GM12892 (cell line): ENCODE measurements at regions not wholly inside any gene's neighbourhood (a gene's known extent, or its start where the extent isn't known, plus 50 kb on each side); places are given as distances from the start of the nearest gene placed in this dataset.

ENCODE experiments used
- DNase-seq: peaks from one replicate; pipeline ENCODE4 v3.0.0; 2011; ENCODE audit not compliant: insufficient read length
- FAIRE-seq: peaks from 2 replicates; lab custom pipeline; 2011; peaks lifted over from hg19 to GRCh38; lab: Jason Lieb, UNC
- POLR2A ChIP-seq: IDR thresholded peaks from 2 replicates; pipeline ENCODE4 v1.6.1; 2011; ENCODE audit warnings: low read depth, low read length, control low read depth
- POLR2AphosphoS5 ChIP-seq: IDR thresholded peaks from 2 replicates; pipeline ENCODE4 v1.6.1; 2011; ENCODE audit warnings: low read depth, low read length, control low read depth
- TAF1 ChIP-seq: IDR thresholded peaks from 2 replicates; pipeline ENCODE4 v1.6.1; 2011; ENCODE audit warnings: low read depth, mild to moderate bottlenecking, control low read depth, low read length, borderline replicate concordance

GRCh38 chr2:220033546-220033945, 406.1 kb downstream of the SLC4A3 start:
- DNase-seq (no peak), FAIRE-seq (no peak)
- no peak for TF ChIP-seq POLR2AphosphoS5
- TF ChIP-seq TAF1, result no peak
- no peak for TF ChIP-seq POLR2A

GRCh38 chr2:220034426-220035130, 407.1 kb downstream of the SLC4A3 start:
- FAIRE-seq, result no peak
- DNase-seq, result no peak
- TF ChIP-seq POLR2AphosphoS5, result no peak

- FAIRE-seq (no peak), DNase-seq (no peak)
- TF ChIP-seq POLR2A, result no peak
- no peak for TF ChIP-seq TAF1
- TF ChIP-seq POLR2AphosphoS5, result no peak
Observed at GRCh38 chr2:220036431-220036830, 409.0 kb downstream of the SLC4A3 start.

- no peak for DNase-seq
- FAIRE-seq, result no peak
Observed at GRCh38 chr2:220040346-220040745, 412.9 kb downstream of the SLC4A3 start.

GRCh38 chr2:220041447-220041846, 414.0 kb downstream of the SLC4A3 start:
- DNase-seq, result no peak
- TF ChIP-seq POLR2AphosphoS5 (no peak), TAF1 (no peak), POLR2A (no peak)
- FAIRE-seq, result no peak

More at GRCh38 chr2:220040346-220040745, 412.9 kb downstream of the SLC4A3 start:
- TF ChIP-seq TAF1 (no peak), POLR2AphosphoS5 (no peak), POLR2A (no peak)

GRCh38 chr2:220043155-220043989, 415.9 kb downstream of the SLC4A3 start:
- FAIRE-seq (no peak), DNase-seq (no peak)
- TF ChIP-seq TAF1, result no peak
- no peak for TF ChIP-seq POLR2AphosphoS5
- TF ChIP-seq POLR2A, result no peak

- TF ChIP-seq POLR2AphosphoS5 (no peak), POLR2A (no peak), TAF1 (no peak)
- no peak for DNase-seq
- no peak for FAIRE-seq
Observed at GRCh38 chr2:220043990-220044335, 416.5 kb downstream of the SLC4A3 start.

- TF ChIP-seq TAF1, result no peak
- no peak for TF ChIP-seq POLR2A
- FAIRE-seq (no peak), DNase-seq (no peak)
Observed at GRCh38 chr2:220044383-220044782, 417.0 kb downstream of the SLC4A3 start.

GRCh38 chr2:220046507-220046906, 419.1 kb downstream of the SLC4A3 start:
- FAIRE-seq (no peak), DNase-seq (no peak)
- TF ChIP-seq POLR2AphosphoS5 (no peak), POLR2A (no peak), TAF1 (no peak)

- FAIRE-seq, result no peak
- no peak for DNase-seq
- TF ChIP-seq TAF1, result no peak
- TF ChIP-seq POLR2AphosphoS5, result no peak
- no peak for TF ChIP-seq POLR2A
Observed at GRCh38 chr2:220051716-220052115, 424.3 kb downstream of the SLC4A3 start.

GRCh38 chr2:220053919-220054318, 426.5 kb downstream of the SLC4A3 start:
- DNase-seq (no peak), FAIRE-seq (no peak)
- TF ChIP-seq TAF1 (no peak), POLR2A (no peak), POLR2AphosphoS5 (no peak)

- no peak for FAIRE-seq
- TF ChIP-seq TAF1 (no peak), POLR2A (no peak), POLR2AphosphoS5 (no peak)
- no peak for DNase-seq
Observed at GRCh38 chr2:220057391-220057790, 430.0 kb downstream of the SLC4A3 start.

- DNase-seq (no peak), FAIRE-seq (no peak)
- TF ChIP-seq POLR2AphosphoS5, result no peak
- TF ChIP-seq TAF1, result no peak
- TF ChIP-seq POLR2A, result no peak
Observed at GRCh38 chr2:220057916-220058315, 430.5 kb downstream of the SLC4A3 start.
